HEK293T (cell line): ENCODE measurements at regions not wholly inside any gene's neighbourhood (a gene's known extent, or its start where the extent isn't known, plus 50 kb on each side); places are given as distances from the start of the nearest gene placed in this dataset.

Experiments used
- BHLHE40 ChIP-seq: fragments of 450-650 bp; IDR thresholded peaks from 2 replicates; pipeline ENCODE4 v1.6.1; 2016; ENCODE audit warnings: mild to moderate bottlenecking, moderate library complexity, borderline replicate concordance
- CTBP1 ChIP-seq: fragments of 450-650 bp; IDR thresholded peaks from 2 replicates; pipeline ENCODE4 v1.6.1; 2016; ENCODE audit warnings: borderline replicate concordance
- ELF4 ChIP-seq: fragments of 450-650 bp; IDR thresholded peaks from 2 replicates; pipeline ENCODE4 v1.6.1; 2017; ENCODE audit warnings: antibody characterized with exemption
- FOXA1 ChIP-seq: fragments of 450-650 bp; IDR thresholded peaks from 2 replicates; pipeline ENCODE4 v1.6.1; 2016; ENCODE audit warnings: mild to moderate bottlenecking
- FOXK2 ChIP-seq: fragments of 450-650 bp; IDR thresholded peaks from 2 replicates; pipeline ENCODE4 v1.6.1; 2016; ENCODE audit warnings: mild to moderate bottlenecking
- FOXM1 ChIP-seq: fragments of 450-650 bp; IDR thresholded peaks from 2 replicates; pipeline ENCODE4 v1.6.1; 2017; ENCODE audit warnings: mild to moderate bottlenecking, borderline replicate concordance
- HDGF ChIP-seq: fragments of 450-650 bp; IDR thresholded peaks from 2 replicates; pipeline ENCODE4 v1.6.1; 2017; ENCODE audit warnings: antibody characterized with exemption, borderline replicate concordance
- LEF1 ChIP-seq: fragments of 450-650 bp; IDR thresholded peaks from 2 replicates; pipeline ENCODE4 v1.6.1; 2017; ENCODE audit warnings: mild to moderate bottlenecking, borderline replicate concordance
- SP1 ChIP-seq: fragments of 450-650 bp; IDR thresholded peaks from 2 replicates; pipeline ENCODE4 v1.6.1; 2017
- SUZ12 ChIP-seq: fragments of 450-650 bp; IDR thresholded peaks from 2 replicates; pipeline ENCODE4 v1.6.1; 2016; ENCODE audit warnings: mild to moderate bottlenecking
- TF ChIP-seq, protein P1 (sequence below): fragments of 450-650 bp; IDR thresholded peaks from 2 replicates; pipeline ENCODE4 v1.6.1; 2016

DNA sequence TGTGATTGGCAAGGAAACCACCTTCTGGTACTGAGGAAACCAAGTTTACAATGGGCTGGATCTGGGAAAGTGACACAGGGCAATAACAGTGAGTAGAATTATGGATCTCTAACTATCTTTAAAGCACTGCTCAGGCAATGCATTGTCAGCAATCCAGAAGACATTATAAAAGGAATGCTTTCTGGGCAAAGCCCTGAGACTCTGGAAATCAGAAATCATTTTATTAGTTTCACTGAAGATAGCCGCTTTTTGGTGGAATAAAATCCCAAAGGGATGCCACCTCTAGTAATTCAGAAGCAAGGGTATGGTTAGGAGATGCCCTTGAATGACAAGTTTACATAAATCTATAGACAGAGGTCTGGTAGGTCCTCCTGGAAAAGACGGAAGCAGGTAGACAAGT lies 211.1 kb downstream of the DMRT2 start:
- TF ChIP-seq FOXA1 (no peak), SUZ12 (no peak), ELF4 (no peak), CTBP1 (no peak), HDGF (no peak), BHLHE40 (no peak), SP1 (no peak), FOXM1 (no peak), FOXK2 (no peak), LEF1 (no peak)
- TF ChIP-seq, protein P1, sequence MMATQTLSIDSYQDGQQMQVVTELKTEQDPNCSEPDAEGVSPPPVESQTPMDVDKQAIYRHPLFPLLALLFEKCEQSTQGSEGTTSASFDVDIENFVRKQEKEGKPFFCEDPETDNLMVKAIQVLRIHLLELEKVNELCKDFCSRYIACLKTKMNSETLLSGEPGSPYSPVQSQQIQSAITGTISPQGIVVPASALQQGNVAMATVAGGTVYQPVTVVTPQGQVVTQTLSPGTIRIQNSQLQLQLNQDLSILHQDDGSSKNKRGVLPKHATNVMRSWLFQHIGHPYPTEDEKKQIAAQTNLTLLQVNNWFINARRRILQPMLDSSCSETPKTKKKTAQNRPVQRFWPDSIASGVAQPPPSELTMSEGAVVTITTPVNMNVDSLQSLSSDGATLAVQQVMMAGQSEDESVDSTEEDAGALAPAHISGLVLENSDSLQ: no peak
